Skeletal muscle tissue (tissue), 3 donors: ENCODE measurements at regions not wholly inside any gene's neighbourhood (a gene's known extent, or its start where the extent isn't known, plus 50 kb on each side); places are given as distances from the start of the nearest gene placed in this dataset.

Experiments used
- H3K27ac ChIP-seq: one replicate; pipeline ENCODE4 v1.7.0; 2013; ENCODE audit warnings: mild to moderate bottlenecking, low read depth, low read length, inconsistent platforms
- H3K27me3 ChIP-seq, 3 donors: one replicate each; pipeline ENCODE4 v1.7.0; 2013; ENCODE audit warnings: low read length in 3 of 3; ENCODE audit not compliant: control insufficient read depth in 3 of 3, insufficient read depth in 3 of 3
- H3K36me3 ChIP-seq, 3 donors: one replicate each; pipeline ENCODE4 v1.7.0; 2013; ENCODE audit warnings: low read length in 3 of 3; ENCODE audit not compliant: control insufficient read depth in 3 of 3, insufficient read depth in 3 of 3
- H3K4me1 ChIP-seq, 3 donors: one replicate each; pipeline ENCODE4 v1.7.0; 2013; ENCODE audit warnings: low read length in 3 of 3, mild to moderate bottlenecking in 3 of 3; ENCODE audit not compliant: control insufficient read depth in 3 of 3, insufficient read depth in 3 of 3
- H3K4me3 ChIP-seq, 3 donors: one replicate each; pipeline ENCODE4 v1.7.0; 2013; ENCODE audit warnings: low read length in 3 of 3
- H3K9ac ChIP-seq, 3 donors: one replicate each; pipeline ENCODE4 v1.7.0; 2013; ENCODE audit warnings: low read length in 3 of 3, mild to moderate bottlenecking in 3 of 3, moderate library complexity in 2 of 3, low read depth in 1 of 3
- H3K9me3 ChIP-seq, 3 donors: one replicate each; pipeline ENCODE4 v1.7.0; 2013; ENCODE audit warnings: low read length in 3 of 3; ENCODE audit not compliant: control insufficient read depth in 3 of 3
- donor health status: Osteomylitis.

DNA sequence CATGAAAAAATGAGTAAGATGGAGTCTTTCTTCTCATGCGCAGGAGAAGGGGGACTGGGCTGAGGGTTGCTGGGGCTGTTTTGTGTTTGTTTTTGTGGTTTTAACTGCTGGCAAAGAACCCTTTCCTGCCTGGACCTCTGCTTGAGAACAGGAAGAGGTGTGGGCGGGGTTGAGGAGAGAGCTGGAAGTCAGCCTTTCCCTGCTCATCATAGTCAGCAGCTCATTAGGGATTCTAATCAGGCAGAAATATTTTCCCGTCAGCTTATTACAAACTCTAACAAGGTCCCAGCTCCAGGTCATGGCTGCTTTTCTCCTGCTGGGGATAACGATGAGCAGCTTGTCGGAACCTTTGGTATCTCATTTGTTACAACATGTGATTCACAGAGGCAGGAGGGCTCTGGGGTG lies 185.0 kb upstream of the NRXN3 start:
- Histone ChIP-seq H3K36me3 (no peaks in the 10 kb centered on the region), H3K9me3 (no peaks in the 10 kb centered on the region), H3K27ac (no peak overlapping the region), H3K4me3 (no peak overlapping the region), H3K4me1 (peaks cover 5 to 16% (median 10%) of the 10 kb centered on the region in 3 donors), H3K27me3 (peaks cover 8 to 15% (median 9%) of the 10 kb centered on the region in 3 donors), H3K9ac (no peak overlapping the region)

DNA sequence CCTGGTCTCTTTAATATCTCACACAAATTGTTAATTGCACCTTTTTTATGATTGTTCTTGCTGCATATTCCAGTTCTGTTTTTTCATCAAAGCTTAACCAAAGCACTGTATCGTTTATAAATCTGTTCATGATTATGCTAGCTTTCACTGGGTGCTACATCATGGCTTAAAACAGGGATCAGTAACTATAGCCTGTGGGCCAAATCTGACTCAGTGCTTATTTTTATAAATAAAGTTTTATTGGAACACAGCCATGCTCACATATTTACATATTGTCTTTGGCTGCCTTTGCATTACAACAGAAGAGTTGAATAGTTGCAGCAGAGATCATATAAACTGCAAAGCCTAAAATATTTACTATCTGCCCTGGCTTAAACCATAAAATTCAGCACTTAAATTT lies 183.4 kb upstream of the NRXN3 start:
- H3K4me1 ChIP-seq: peaks cover 5 to 11% (median 6%) of the 10 kb centered on the region in 3 donors
- no peak overlapping the region for H3K9ac ChIP-seq
- H3K4me3 ChIP-seq: no peak overlapping the region
- peaks cover 0 to 2% (median 0%) of the 10 kb centered on the region in 3 donors for H3K27me3 ChIP-seq
- H3K27ac ChIP-seq: no peak overlapping the region
- no peaks in the 10 kb centered on the region for H3K9me3 ChIP-seq
- H3K36me3 ChIP-seq: no peaks in the 10 kb centered on the region

DNA sequence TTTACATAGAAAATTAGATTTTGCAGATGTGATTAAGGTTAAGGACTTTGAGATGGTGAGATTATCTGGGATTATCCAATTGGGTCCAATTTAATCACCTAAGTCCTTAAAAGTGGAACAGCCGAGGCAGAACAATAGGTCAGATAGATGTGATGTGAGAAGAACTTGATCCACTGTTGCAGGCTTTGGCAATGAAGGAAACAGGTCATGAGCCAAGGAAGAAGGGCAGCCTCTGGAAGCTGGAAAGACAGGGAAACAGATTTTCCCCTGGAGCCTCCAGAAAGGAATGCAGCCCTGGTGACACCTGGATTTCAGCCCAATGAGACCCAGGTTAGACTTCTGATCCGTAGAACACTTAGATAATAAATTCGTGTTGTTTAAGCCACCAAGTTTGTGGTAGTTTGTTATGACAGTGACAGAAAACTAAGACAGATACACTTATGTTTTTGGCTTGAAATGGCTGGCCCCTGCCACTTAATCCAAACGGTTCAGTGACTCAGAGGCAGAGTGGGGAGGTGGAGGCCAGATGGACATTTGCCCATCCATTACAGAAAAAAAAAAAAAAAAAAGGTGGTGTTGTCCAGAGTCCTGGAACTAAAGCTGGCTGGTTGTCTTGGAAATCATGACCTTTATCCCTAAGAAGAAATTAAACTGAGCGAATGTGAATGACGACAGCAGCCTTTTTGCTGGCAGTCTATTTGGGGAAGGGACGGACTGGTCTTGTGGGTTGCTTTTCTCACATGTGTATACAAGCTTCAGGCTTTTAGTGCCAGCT lies 181.9 kb upstream of the NRXN3 start:
- H3K27me3 ChIP-seq: peaks cover 0 to 2% (median 0%) of the 10 kb centered on the region in 3 donors
- no peaks in the 10 kb centered on the region for H3K36me3 ChIP-seq
- peak overlapping the region; percentile 64 for H3K27ac ChIP-seq
- H3K9ac ChIP-seq: no peak overlapping the region
- H3K9me3 ChIP-seq: no peaks in the 10 kb centered on the region
- H3K4me3 ChIP-seq: no peak overlapping the region
- H3K4me1 ChIP-seq: peaks cover 5 to 11% (median 6%) of the 10 kb centered on the region in 3 donors

DNA sequence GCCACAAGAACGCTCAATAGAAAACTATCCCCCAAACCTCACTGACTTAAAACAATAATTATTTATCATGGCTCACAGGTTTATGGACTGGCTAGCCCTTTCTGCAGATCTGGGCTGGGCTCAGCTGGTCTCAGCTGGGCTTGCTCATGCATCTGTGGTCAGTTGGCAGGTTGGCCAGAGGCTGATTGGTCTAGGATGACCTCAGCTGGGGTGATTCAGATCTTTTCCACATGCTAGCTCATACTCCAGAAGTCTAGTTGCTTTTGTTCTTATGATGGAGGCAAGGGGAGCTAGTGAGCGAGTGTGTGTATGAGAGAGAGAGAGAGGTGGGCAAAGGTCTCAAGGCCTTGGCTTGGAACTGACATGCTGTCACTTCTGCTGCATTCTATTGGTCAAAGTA lies 181.2 kb upstream of the NRXN3 start:
- H3K9ac ChIP-seq: no peak overlapping the region
- H3K4me3 ChIP-seq: no peak overlapping the region
- peak overlapping the region; percentile 64 for H3K27ac ChIP-seq
- no peaks in the 10 kb centered on the region for H3K36me3 ChIP-seq
- peaks cover 5 to 11% (median 6%) of the 10 kb centered on the region in 3 donors for H3K4me1 ChIP-seq
- no peaks in the 10 kb centered on the region for H3K9me3 ChIP-seq
- H3K27me3 ChIP-seq: peaks cover 0 to 2% (median 0%) of the 10 kb centered on the region in 3 donors

DNA sequence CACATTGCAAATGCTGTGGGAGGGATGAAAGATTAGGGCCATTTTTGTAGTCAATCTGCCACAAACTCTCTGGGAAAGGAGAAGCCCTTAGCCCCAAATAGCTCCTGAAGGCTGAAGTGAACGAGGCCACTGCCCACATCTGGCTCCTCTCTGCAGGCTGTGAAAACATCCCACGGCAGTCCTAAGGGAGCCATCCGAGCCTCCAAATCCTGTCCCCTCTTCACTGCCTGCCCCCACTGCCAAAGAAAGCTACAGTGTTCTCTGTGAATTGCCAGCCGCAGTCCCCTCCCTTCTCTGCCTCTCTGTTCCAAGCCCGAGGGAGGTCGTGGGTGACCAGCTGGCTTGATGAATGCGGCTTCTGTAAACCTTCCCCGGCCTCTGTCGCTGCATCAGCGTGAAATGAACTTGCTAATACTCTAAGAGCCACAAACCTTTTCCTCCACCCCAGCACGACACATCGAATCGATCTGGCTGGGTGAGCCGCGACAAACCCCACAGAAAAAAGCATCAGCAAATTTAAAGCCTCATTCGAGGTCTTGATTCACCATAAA lies 180.7 kb upstream of the NRXN3 start:
- Histone ChIP-seq H3K4me1 (peaks cover 5 to 11% (median 6%) of the 10 kb centered on the region in 3 donors), H3K9ac (no peak overlapping the region), H3K9me3 (no peaks in the 10 kb centered on the region), H3K4me3 (no peak overlapping the region), H3K36me3 (no peaks in the 10 kb centered on the region), H3K27me3 (peaks cover 0 to 2% (median 0%) of the 10 kb centered on the region in 3 donors), H3K27ac (peak overlapping the region; percentile 64)

DNA sequence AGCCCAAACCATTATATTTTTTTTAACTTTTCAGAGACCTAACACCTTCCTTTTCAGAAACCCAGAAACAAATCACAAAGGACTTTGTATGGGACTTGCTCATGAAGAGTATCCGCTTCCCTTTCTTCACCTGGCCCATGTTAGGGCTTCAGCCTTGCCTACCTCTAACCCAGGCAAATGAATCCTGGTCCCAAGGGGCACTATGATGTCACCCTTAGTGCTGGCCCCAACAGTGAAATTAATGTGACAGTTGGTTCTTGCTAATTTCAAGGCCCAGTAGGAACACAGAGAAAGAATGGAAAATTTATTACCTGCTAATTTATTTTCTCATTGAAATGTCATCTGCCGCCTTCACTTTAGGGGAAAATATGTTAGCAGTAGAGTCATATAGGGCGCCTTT lies 179.8 kb upstream of the NRXN3 start:
- Histone ChIP-seq H3K27ac (no peak overlapping the region), H3K9ac (no peak overlapping the region), H3K9me3 (no peaks in the 10 kb centered on the region), H3K27me3 (peaks cover 0 to 2% (median 0%) of the 10 kb centered on the region in 3 donors), H3K4me3 (no peak overlapping the region), H3K36me3 (no peaks in the 10 kb centered on the region), H3K4me1 (peaks cover 4 to 9% (median 6%) of the 10 kb centered on the region in 3 donors)

DNA sequence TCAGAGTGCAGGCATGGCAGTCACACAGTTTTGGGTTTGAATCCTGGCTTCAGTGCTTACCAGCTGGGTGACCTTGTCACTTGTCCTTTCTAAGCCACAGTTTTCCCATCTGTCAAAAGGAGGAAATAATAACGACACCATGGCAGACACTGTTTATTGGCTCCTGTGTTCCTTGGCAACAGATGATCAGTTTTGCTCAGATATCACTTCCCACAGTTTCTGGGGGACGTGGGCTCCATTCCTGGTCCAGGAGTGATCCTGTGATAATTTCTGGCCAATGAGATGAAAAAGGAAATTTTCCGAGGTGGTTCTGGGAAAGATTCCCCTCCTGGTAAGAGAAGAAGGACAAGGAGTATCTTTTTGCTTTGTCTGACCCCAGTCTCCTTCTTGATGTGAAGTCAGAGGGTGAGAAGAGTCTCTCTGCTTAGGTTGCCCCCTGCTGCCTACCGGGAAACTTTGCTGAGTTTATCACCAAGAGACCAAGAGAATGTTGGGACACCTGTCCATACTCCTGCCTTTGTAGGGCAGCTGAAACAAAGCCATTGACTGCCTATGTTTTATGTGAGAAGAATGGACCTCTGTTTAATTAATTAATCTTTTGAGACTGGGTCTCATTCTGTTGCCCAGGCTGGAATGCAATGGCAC lies 178.9 kb upstream of the NRXN3 start:
- H3K27ac ChIP-seq: no peak overlapping the region
- H3K9me3 ChIP-seq: no peaks in the 10 kb centered on the region
- peaks cover 2 to 7% (median 6%) of the 10 kb centered on the region in 3 donors for H3K4me1 ChIP-seq
- peaks cover 0 to 2% (median 0%) of the 10 kb centered on the region in 3 donors for H3K27me3 ChIP-seq
- no peak overlapping the region for H3K4me3 ChIP-seq
- no peak overlapping the region for H3K9ac ChIP-seq
- H3K36me3 ChIP-seq: no peaks in the 10 kb centered on the region

DNA sequence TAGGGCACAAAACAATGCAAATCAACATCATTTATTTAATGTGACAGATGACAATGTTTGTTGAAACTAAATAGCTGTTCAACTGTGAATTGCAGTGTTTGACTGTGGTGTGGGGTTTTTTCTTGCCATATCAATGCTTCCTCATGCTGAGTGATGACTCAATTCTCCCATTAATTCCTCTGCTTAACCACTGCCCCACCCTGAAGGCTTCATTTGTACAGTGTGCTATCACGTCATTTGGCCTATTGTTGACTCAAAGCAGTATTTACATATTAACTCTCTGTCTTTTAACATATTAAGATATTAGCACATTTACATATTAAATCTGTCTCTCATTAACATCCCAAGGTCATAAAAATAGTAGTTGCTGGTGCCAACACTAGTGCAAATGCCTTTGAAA lies 164.8 kb upstream of the NRXN3 start:
- no peak overlapping the region for H3K4me3 ChIP-seq
- no peak overlapping the region for H3K9ac ChIP-seq
- H3K27me3 ChIP-seq: no peaks in the 10 kb centered on the region
- no peak overlapping the region for H3K27ac ChIP-seq
- H3K4me1 ChIP-seq: no peaks in the 10 kb centered on the region
- peaks cover 0 to 2% (median 0%) of the 10 kb centered on the region in 3 donors for H3K9me3 ChIP-seq
- H3K36me3 ChIP-seq: no peaks in the 10 kb centered on the region

DNA sequence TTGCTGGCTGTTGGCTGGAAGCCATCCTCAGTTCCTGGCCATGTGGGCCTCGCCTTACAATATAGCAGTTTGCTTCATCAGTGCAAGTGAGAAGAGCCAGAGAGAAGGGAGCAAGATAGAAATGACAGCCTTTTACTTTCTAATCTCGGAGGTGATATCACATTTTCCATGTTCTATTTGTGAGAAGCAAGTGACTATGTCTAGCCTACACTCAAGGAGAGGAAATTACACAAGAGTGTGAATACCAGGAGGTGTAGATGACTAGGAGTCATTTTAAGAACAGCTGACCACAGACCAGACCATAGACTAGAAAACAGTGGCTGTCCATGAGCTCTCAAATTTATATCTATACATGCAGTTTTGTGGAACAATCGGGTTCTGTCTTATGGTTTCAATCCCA lies 163.0 kb upstream of the NRXN3 start:
- Histone ChIP-seq H3K9ac (no peak overlapping the region), H3K9me3 (peaks cover 0 to 2% (median 0%) of the 10 kb centered on the region in 3 donors), H3K4me1 (no peaks in the 10 kb centered on the region), H3K4me3 (no peak overlapping the region), H3K36me3 (no peaks in the 10 kb centered on the region), H3K27ac (no peak overlapping the region), H3K27me3 (no peaks in the 10 kb centered on the region)

DNA sequence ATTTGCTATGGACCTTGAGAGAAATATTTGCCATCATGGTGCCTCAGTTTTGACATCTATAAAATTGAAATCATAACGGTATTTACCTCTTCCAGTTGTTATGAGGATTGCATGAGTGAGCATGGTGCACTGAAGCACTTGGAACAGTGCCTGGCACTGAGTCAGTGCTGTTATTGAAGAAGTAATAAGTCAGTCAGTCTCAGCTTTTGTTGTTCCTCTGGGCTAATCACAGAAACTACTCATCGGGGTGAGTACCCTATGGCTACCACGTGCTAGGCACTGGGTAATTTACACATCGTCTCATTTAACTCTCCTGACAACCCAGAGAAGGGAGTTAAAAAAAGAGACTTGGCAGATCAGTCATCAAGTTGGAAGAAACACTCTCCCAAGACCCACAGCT lies 159.5 kb upstream of the NRXN3 start:
- Histone ChIP-seq H3K9ac (no peak overlapping the region), H3K36me3 (no peaks in the 10 kb centered on the region), H3K9me3 (no peaks in the 10 kb centered on the region)

More for the DNA sequence above, 159.5 kb upstream of the NRXN3 start:
- Histone ChIP-seq H3K27me3 (peaks cover 0 to 4% (median 0%) of the 10 kb centered on the region in 3 donors), H3K4me1 (no peaks in the 10 kb centered on the region), H3K4me3 (no peak overlapping the region), H3K27ac (no peak overlapping the region)
